ENCODE measurements at regions not wholly inside any gene's neighbourhood (a gene's known extent, or its start where the extent isn't known, plus 50 kb on each side); places are given as distances from the start of the nearest gene placed in this dataset.

- TF ChIP-seq, protein P1, sequence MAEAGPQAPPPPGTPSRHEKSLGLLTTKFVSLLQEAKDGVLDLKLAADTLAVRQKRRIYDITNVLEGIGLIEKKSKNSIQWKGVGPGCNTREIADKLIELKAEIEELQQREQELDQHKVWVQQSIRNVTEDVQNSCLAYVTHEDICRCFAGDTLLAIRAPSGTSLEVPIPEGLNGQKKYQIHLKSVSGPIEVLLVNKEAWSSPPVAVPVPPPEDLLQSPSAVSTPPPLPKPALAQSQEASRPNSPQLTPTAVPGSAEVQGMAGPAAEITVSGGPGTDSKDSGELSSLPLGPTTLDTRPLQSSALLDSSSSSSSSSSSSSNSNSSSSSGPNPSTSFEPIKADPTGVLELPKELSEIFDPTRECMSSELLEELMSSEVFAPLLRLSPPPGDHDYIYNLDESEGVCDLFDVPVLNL (IDR thresholded peaks at IDR 0.05; ENCODE audit: low read depth, low read length): no peak
- TF ChIP-seq SP1 (IDR thresholded peaks at IDR 0.05; ENCODE audit: low read depth, low read length): no peak
- TF ChIP-seq, protein P2, sequence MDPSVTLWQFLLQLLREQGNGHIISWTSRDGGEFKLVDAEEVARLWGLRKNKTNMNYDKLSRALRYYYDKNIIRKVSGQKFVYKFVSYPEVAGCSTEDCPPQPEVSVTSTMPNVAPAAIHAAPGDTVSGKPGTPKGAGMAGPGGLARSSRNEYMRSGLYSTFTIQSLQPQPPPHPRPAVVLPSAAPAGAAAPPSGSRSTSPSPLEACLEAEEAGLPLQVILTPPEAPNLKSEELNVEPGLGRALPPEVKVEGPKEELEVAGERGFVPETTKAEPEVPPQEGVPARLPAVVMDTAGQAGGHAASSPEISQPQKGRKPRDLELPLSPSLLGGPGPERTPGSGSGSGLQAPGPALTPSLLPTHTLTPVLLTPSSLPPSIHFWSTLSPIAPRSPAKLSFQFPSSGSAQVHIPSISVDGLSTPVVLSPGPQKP (IDR thresholded peaks at IDR 0.05; ENCODE audit: low read depth, low read length): no peak
Measured at GRCh38 chr12:126704609-126705008, 1562.4 kb upstream of the TMEM132C start (continued).

DNA sequence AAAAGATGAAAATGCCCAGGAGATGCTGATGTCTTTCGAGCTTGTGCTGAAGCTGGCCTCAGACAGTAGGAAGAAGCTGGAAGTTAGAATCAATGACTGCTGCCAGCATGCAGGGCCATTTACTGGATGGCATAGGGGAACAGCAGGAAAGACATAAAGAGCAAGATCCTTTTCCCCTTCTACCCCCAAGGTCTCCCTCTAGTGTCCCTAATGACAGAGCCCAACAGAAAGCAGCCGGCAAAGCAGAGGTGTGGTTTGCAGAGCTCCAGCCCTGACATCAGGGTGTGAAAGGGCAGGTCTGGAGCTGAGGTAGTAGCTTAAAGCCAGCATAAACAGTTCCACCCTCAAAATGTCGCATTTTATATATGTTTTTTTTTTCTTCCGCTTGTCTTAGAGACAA is 1560.7 kb upstream of the TMEM132C start:
- RAD21 ChIA-PET (ENCODE audit: unreplicated experiment): no interaction called here
- BruUV-seq (replicated peaks): no TSS peak
- no peak for DNase-seq (ENCODE audit: low read depth, low spot score)

More for the DNA sequence above, 1560.7 kb upstream of the TMEM132C start:
- Histone ChIP-seq H4K20me1 (ENCODE audit: control insufficient read depth, insufficient read depth) (no peaks in the 10 kb centered on the region), H3K27ac (ENCODE audit: control insufficient read depth, insufficient read depth) (no peak overlapping the region), H3K27me3 (replicated peaks in 1 of 2; ENCODE audit: control insufficient read depth in 2 of 2, insufficient read depth in 2 of 2, low read length in 1 of 2) (no peaks in the 10 kb centered on the region), H2AFZ (ENCODE audit: control insufficient read depth, low read depth, low read length) (no peak overlapping the region), H3K36me3 (ENCODE audit: control insufficient read depth in 2 of 2, insufficient read depth in 2 of 2, low read length in 1 of 2) (no peaks in the 10 kb centered on the region), H3K4me2 (ENCODE audit: control insufficient read depth, insufficient read depth) (no peak overlapping the region), H3K9me3 (replicated peaks; ENCODE audit: control insufficient read depth, insufficient read depth, low read length) (no peaks in the 10 kb centered on the region), H3K9ac (ENCODE audit: control insufficient read depth, insufficient read depth, low read length) (no peak overlapping the region), H3K79me2 (ENCODE audit: control insufficient read depth, insufficient read depth, low read length) (no peaks in the 10 kb centered on the region), H3K4me1 (ENCODE audit: control insufficient read depth, insufficient read depth, low read length) (no peaks in the 10 kb centered on the region), H3K4me3 (no peak overlapping the region)
- ChIA-PET CTCF (interaction anchor here (0.6 kb wide), 1 partner anchor 1001 kb away, joined by 3 read pairs; no protein-coding TSS in a partner anchor), POLR2A (no interaction called here), SMC1A (ENCODE audit: uncharacterized antibody, unreplicated experiment) (no interaction called here)
- intact Hi-C loops (cut with micrococcal nuclease; ENCODE audit: unreplicated experiment) (no loop called here), in situ Hi-C loops (cut with MboI) (no loop called here)
- 0% methylated on average over 3 of the region's 4 CpGs for WGBS (ENCODE audit: insufficient coverage, insufficient replicate concordance, low lambda C conversion rate, missing lambda C conversion rate)
- FAIRE-seq (no peak), ATAC-seq (no peak)
- TF ChIP-seq IKZF2 (IDR thresholded peaks at IDR 0.05): no peak
- no peak for TF ChIP-seq ZNF622 (IDR thresholded peaks at IDR 0.05)
- TF ChIP-seq MXI1 (IDR thresholded peaks at IDR 0.05; ENCODE audit: low read depth, low read length): no peak
- TF ChIP-seq WRNIP1 (IDR thresholded peaks at IDR 0.05; ENCODE audit: borderline replicate concordance, low read depth, low read length): no peak
- TF ChIP-seq, protein P3, sequence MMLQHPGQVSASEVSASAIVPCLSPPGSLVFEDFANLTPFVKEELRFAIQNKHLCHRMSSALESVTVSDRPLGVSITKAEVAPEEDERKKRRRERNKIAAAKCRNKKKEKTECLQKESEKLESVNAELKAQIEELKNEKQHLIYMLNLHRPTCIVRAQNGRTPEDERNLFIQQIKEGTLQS (IDR thresholded peaks at IDR 0.05; ENCODE audit: borderline replicate concordance, extremely low read depth, low read depth, low read length): no peak
- TF ChIP-seq SMAD1 (IDR thresholded peaks at IDR 0.05; ENCODE audit: low read depth, partially characterized antibody): no peak
- TF ChIP-seq CBFB (IDR thresholded peaks at IDR 0.05; ENCODE audit: low read depth): no peak
- no peak for TF ChIP-seq FOS (IDR thresholded peaks at IDR 0.05; ENCODE audit: borderline replicate concordance, extremely low read depth, insufficient read length)
